CD4-positive, CD25-positive, alpha-beta regulatory T cell (primary cell): ENCODE measurements at regions not wholly inside any gene's neighbourhood (a gene's known extent, or its start where the extent isn't known, plus 50 kb on each side); places are given as distances from the start of the nearest gene placed in this dataset.

ENCODE experiments used
- ATAC-seq, 2 donors: fragments of 150-1000 bp; cut with Tn5 transposase; one replicate each; pipeline ENCODE4 v1.10.0; 2021; ENCODE audit warnings: low read depth in 2 of 2, moderate number of reproducible peaks in 2 of 2, moderate library complexity in 1 of 2
- DNase-seq, 3 donors: peaks; one replicate each; pipeline versions ENCODE4 v3.0.0 to v3.0.0-alpha.2; 2012 to 2022; ENCODE audit warnings: mixed read lengths in 1 of 3
- H3K27ac ChIP-seq: one replicate; pipeline ENCODE4 v1.7.0; 2013; ENCODE audit warnings: mild to moderate bottlenecking, low read length; ENCODE audit not compliant: insufficient read depth, poor library complexity, severe bottlenecking
- H3K27me3 ChIP-seq: one replicate; pipeline ENCODE4 v1.7.0; 2013; ENCODE audit warnings: low read length; ENCODE audit not compliant: control insufficient read depth, insufficient read depth
- H3K36me3 ChIP-seq: one replicate; pipeline ENCODE4 v1.7.0; 2013; ENCODE audit warnings: mild to moderate bottlenecking, low read length, moderate library complexity; ENCODE audit not compliant: control insufficient read depth, insufficient read depth
- H3K4me1 ChIP-seq: 2 replicates; pipeline ENCODE4 v1.7.0; 2013; ENCODE audit warnings: mild to moderate bottlenecking, low read length; ENCODE audit not compliant: insufficient read depth, control insufficient read depth, poor library complexity, severe bottlenecking
- H3K4me3 ChIP-seq: one replicate; pipeline ENCODE4 v1.7.0; 2013; ENCODE audit warnings: low read depth, mild to moderate bottlenecking, low read length, moderate library complexity
- H3K9me3 ChIP-seq, 2 experiments: 1 replicate in 1 of 2; 2 replicates in 1 of 2; pipeline ENCODE4 v1.7.0; 2013; ENCODE audit warnings: low read length in 2 of 2, mild to moderate bottlenecking in 1 of 2, moderate library complexity in 1 of 2; ENCODE audit not compliant: control insufficient read depth in 2 of 2
- H3K27ac Mint-ChIP-seq, 3 donors: one replicate each; pipeline ENCODE4 v1.8.0; 2020 to 2022; ENCODE audit warnings: mild to moderate bottlenecking in 3 of 3, mixed read lengths in 3 of 3, moderate library complexity in 2 of 3
- H3K27me3 Mint-ChIP-seq: one replicate; pipeline ENCODE4 v1.8.0; 2022; ENCODE audit warnings: mild to moderate bottlenecking, mixed read lengths
- H3K36me3 Mint-ChIP-seq: one replicate; pipeline ENCODE4 v1.8.0; 2020; ENCODE audit warnings: mixed read lengths
- H3K4me1 Mint-ChIP-seq, 4 donors: one replicate each; pipeline ENCODE4 v1.8.0; 2020 to 2022; ENCODE audit warnings: mixed read lengths in 4 of 4, mild to moderate bottlenecking in 1 of 4
- H3K4me3 Mint-ChIP-seq, 4 donors: one replicate each; pipeline ENCODE4 v1.8.0; 2020 to 2022; ENCODE audit warnings: mild to moderate bottlenecking in 4 of 4, mixed read lengths in 4 of 4, moderate library complexity in 3 of 4
- H3K9me3 Mint-ChIP-seq, 7 donors: one replicate each; pipeline ENCODE4 v1.8.0; 2020 to 2022; ENCODE audit warnings: mixed read lengths in 7 of 7, mild to moderate bottlenecking in 3 of 7, moderate library complexity in 2 of 7

- H3K4me1 Mint-ChIP-seq, result no peaks in the 10 kb centered on the region
- H3K4me3 Mint-ChIP-seq, result peak overlapping the region in 1 of 4 donors; percentile 28
- Histone ChIP-seq H3K4me1 (no peaks in the 10 kb centered on the region), H3K27ac (no peak overlapping the region), H3K36me3 (no peaks in the 10 kb centered on the region), H3K9me3 (no peaks in the 10 kb centered on the region), H3K4me3 (no peak overlapping the region), H3K27me3 (no peaks in the 10 kb centered on the region)
- H3K27ac Mint-ChIP-seq, result no peak overlapping the region
- H3K9me3 Mint-ChIP-seq, result peaks cover 0 to 3% (median 0%) of the 10 kb centered on the region in 7 donors
- ATAC-seq, result no peak
- no peak for DNase-seq
- no peaks in the 10 kb centered on the region for H3K36me3 Mint-ChIP-seq
- H3K27me3 Mint-ChIP-seq, result peaks cover 19% of the 10 kb centered on the region
These were observed 98.5 kb upstream of the SLC25A36 start for GRCh38 chr3:140842984-140843649.

GRCh38 chr3:140843656-140844055, 98.0 kb upstream of the SLC25A36 start:
- Mint-ChIP-seq H3K27me3 (peaks cover 19% of the 10 kb centered on the region), H3K4me1 (no peaks in the 10 kb centered on the region), H3K4me3 (no peak overlapping the region), H3K9me3 (peaks cover 0 to 3% (median 0%) of the 10 kb centered on the region in 7 donors), H3K27ac (no peak overlapping the region), H3K36me3 (no peaks in the 10 kb centered on the region)
- no peaks in the 10 kb centered on the region for H3K9me3 ChIP-seq
- no peaks in the 10 kb centered on the region for H3K27me3 ChIP-seq
- H3K4me1 ChIP-seq, result no peaks in the 10 kb centered on the region
- H3K27ac ChIP-seq, result no peak overlapping the region
- ATAC-seq, result no peak
- no peaks in the 10 kb centered on the region for H3K36me3 ChIP-seq
- H3K4me3 ChIP-seq, result no peak overlapping the region
- no peak for DNase-seq

- no peaks in the 10 kb centered on the region for H3K36me3 ChIP-seq
- Mint-ChIP-seq H3K36me3 (no peaks in the 10 kb centered on the region), H3K27me3 (peaks cover 19% of the 10 kb centered on the region), H3K9me3 (peaks cover 0 to 3% (median 0%) of the 10 kb centered on the region in 7 donors), H3K4me3 (no peak overlapping the region), H3K27ac (no peak overlapping the region), H3K4me1 (no peaks in the 10 kb centered on the region)
- no peak overlapping the region for H3K4me3 ChIP-seq
- ATAC-seq (no peak), DNase-seq (no peak)
- no peaks in the 10 kb centered on the region for H3K9me3 ChIP-seq
- H3K27ac ChIP-seq, result no peak overlapping the region
- no peaks in the 10 kb centered on the region for H3K27me3 ChIP-seq
- no peaks in the 10 kb centered on the region for H3K4me1 ChIP-seq
These were observed 97.6 kb upstream of the SLC25A36 start for GRCh38 chr3:140844072-140844471.

- no peaks in the 10 kb centered on the region for H3K36me3 ChIP-seq
- Mint-ChIP-seq H3K27ac (no peak overlapping the region), H3K9me3 (peaks cover 0 to 4% (median 0%) of the 10 kb centered on the region in 7 donors), H3K4me3 (no peak overlapping the region), H3K27me3 (peaks cover 27% of the 10 kb centered on the region), H3K36me3 (no peaks in the 10 kb centered on the region), H3K4me1 (no peaks in the 10 kb centered on the region)
- no peaks in the 10 kb centered on the region for H3K27me3 ChIP-seq
- H3K4me1 ChIP-seq, result no peaks in the 10 kb centered on the region
- no peak overlapping the region for H3K27ac ChIP-seq
- H3K9me3 ChIP-seq, result no peaks in the 10 kb centered on the region
- ATAC-seq (no peak), DNase-seq (no peak)
- H3K4me3 ChIP-seq, result no peak overlapping the region
These were observed 95.8 kb upstream of the SLC25A36 start for GRCh38 chr3:140845882-140846281.

GRCh38 chr3:140848666-140849065, 93.0 kb upstream of the SLC25A36 start:
- Mint-ChIP-seq H3K27ac (no peak overlapping the region), H3K9me3 (peaks cover 0 to 9% (median 1%) of the 10 kb centered on the region in 7 donors), H3K27me3 (peaks cover 28% of the 10 kb centered on the region), H3K4me1 (no peaks in the 10 kb centered on the region), H3K4me3 (no peak overlapping the region), H3K36me3 (no peaks in the 10 kb centered on the region)
- Histone ChIP-seq H3K36me3 (no peaks in the 10 kb centered on the region), H3K27ac (no peak overlapping the region), H3K4me3 (no peak overlapping the region), H3K9me3 (peaks cover 0 to 2% of the 10 kb centered on the region in 2 experiments), H3K4me1 (no peaks in the 10 kb centered on the region), H3K27me3 (peaks cover 3% of the 10 kb centered on the region)
- DNase-seq (no peak), ATAC-seq (no peak)

GRCh38 chr3:140850210-140850955, 91.3 kb upstream of the SLC25A36 start:
- no peak overlapping the region for H3K4me3 ChIP-seq
- no peak overlapping the region for H3K27ac ChIP-seq
- Mint-ChIP-seq H3K4me3 (no peak overlapping the region), H3K9me3 (peaks cover 0 to 9% (median 1%) of the 10 kb centered on the region in 7 donors), H3K27ac (no peak overlapping the region), H3K27me3 (peaks cover 22% of the 10 kb centered on the region), H3K4me1 (no peaks in the 10 kb centered on the region), H3K36me3 (no peaks in the 10 kb centered on the region)
- peaks cover 3% of the 10 kb centered on the region for H3K27me3 ChIP-seq
- peaks cover 0 to 2% of the 10 kb centered on the region in 2 experiments for H3K9me3 ChIP-seq
- H3K36me3 ChIP-seq, result no peaks in the 10 kb centered on the region
- H3K4me1 ChIP-seq, result no peaks in the 10 kb centered on the region
- DNase-seq (no peak), ATAC-seq (no peak)

GRCh38 chr3:140854961-140855360, 86.7 kb upstream of the SLC25A36 start:
- Histone ChIP-seq H3K9me3 (peaks cover 0 to 2% of the 10 kb centered on the region in 2 experiments), H3K4me1 (no peaks in the 10 kb centered on the region), H3K27me3 (peaks cover 3% of the 10 kb centered on the region), H3K27ac (no peak overlapping the region), H3K36me3 (no peaks in the 10 kb centered on the region), H3K4me3 (no peak overlapping the region)
- H3K27ac Mint-ChIP-seq, result no peak overlapping the region
- peaks cover 0 to 9% (median 0%) of the 10 kb centered on the region in 7 donors for H3K9me3 Mint-ChIP-seq
- H3K4me3 Mint-ChIP-seq, result no peak overlapping the region
- H3K27me3 Mint-ChIP-seq, result peaks cover 9% of the 10 kb centered on the region
- H3K36me3 Mint-ChIP-seq, result no peaks in the 10 kb centered on the region
- ATAC-seq, result no peak
- DNase-seq, result no peak
- H3K4me1 Mint-ChIP-seq, result no peaks in the 10 kb centered on the region
